ENCODE measurements at regions not wholly inside any gene's neighbourhood (a gene's known extent, or its start where the extent isn't known, plus 50 kb on each side); places are given as distances from the start of the nearest gene placed in this dataset.

GRCh38 chr5:164746723-164747122 is 1241.3 kb downstream of the MAT2B start:
- no peak overlapping the region for H2BK12ac ChIP-seq (ENCODE audit: low read length in 2 of 2)
- H3K79me1 ChIP-seq (replicated peaks; ENCODE audit: low read length, poor library complexity, severe bottlenecking) = no peaks in the 10 kb centered on the region
- H3K27me3 ChIP-seq (ENCODE audit: control insufficient read depth in 1 of 2, insufficient read depth in 1 of 2, low read length in 2 of 2) = no peaks in the 10 kb centered on the region

GRCh38 chr5:164747371-164747770 is 1242.0 kb downstream of the MAT2B start:
- Histone ChIP-seq H4K8ac (ENCODE audit: low read length) (no peak overlapping the region), H2BK15ac (ENCODE audit: low read depth, poor library complexity, severe bottlenecking) (no peak overlapping the region), H3K9ac (ENCODE audit: low read length) (no peak overlapping the region), H3K4ac (ENCODE audit: low read depth in 1 of 2, low read length in 2 of 2) (no peak overlapping the region), H3K4me2 (ENCODE audit: low read length, poor library complexity, severe bottlenecking) (no peak overlapping the region), H3K9me3 (ENCODE audit: control insufficient read depth, low read length) (no peaks in the 10 kb centered on the region), H2BK5ac (ENCODE audit: low read depth, low read length, poor library complexity, severe bottlenecking) (no peak overlapping the region), H2BK120ac (ENCODE audit: low read depth, low read length) (no peak overlapping the region), H3K4me3 (ENCODE audit: insufficient read depth in 1 of 2, low read depth in 1 of 2, low read length in 2 of 2) (no peak overlapping the region), H3K18ac (ENCODE audit: low read depth in 1 of 2, low read length in 2 of 2) (no peak overlapping the region), H3K27ac (ENCODE audit: low read length, poor library complexity, severe bottlenecking) (no peak overlapping the region), H3K79me1 (replicated peaks; ENCODE audit: low read length, poor library complexity, severe bottlenecking) (no peaks in the 10 kb centered on the region), H3K27me3 (ENCODE audit: control insufficient read depth in 1 of 2, insufficient read depth in 1 of 2, low read length in 2 of 2) (no peaks in the 10 kb centered on the region), H3K23ac (ENCODE audit: low read length in 2 of 2) (no peak overlapping the region), H2AFZ (ENCODE audit: low read depth, low read length) (no peak overlapping the region), H2AK5ac (ENCODE audit: low read length, severe bottlenecking) (no peak overlapping the region), H3K4me1 (ENCODE audit: control insufficient read depth, insufficient read depth, low read depth, low read length) (no peaks in the 10 kb centered on the region), H4K91ac (ENCODE audit: low read length) (no peak overlapping the region), H2BK12ac (ENCODE audit: low read length in 2 of 2) (no peak overlapping the region), H3K36me3 (ENCODE audit: control insufficient read depth in 1 of 2, insufficient read depth in 2 of 2, low read depth in 1 of 2, low read length in 2 of 2) (no peaks in the 10 kb centered on the region), H3K14ac (ENCODE audit: low read length in 2 of 2) (no peak overlapping the region)
- 52% methylated on average over 1 of the region's 1 CpG for WGBS
- no peak for DNase-seq

More at GRCh38 chr5:164746723-164747122, 1241.3 kb downstream of the MAT2B start:
- Histone ChIP-seq H2AFZ (ENCODE audit: low read depth, low read length) (no peak overlapping the region), H3K18ac (ENCODE audit: low read depth in 1 of 2, low read length in 2 of 2) (no peak overlapping the region), H3K4me1 (ENCODE audit: control insufficient read depth, insufficient read depth, low read depth, low read length) (no peaks in the 10 kb centered on the region), H3K36me3 (ENCODE audit: control insufficient read depth in 1 of 2, insufficient read depth in 2 of 2, low read depth in 1 of 2, low read length in 2 of 2) (no peaks in the 10 kb centered on the region), H3K4me3 (ENCODE audit: insufficient read depth in 1 of 2, low read depth in 1 of 2, low read length in 2 of 2) (no peak overlapping the region), H3K23ac (ENCODE audit: low read length in 2 of 2) (no peak overlapping the region), H2AK5ac (ENCODE audit: low read length, severe bottlenecking) (no peak overlapping the region), H3K27ac (ENCODE audit: low read length, poor library complexity, severe bottlenecking) (no peak overlapping the region), H3K4ac (ENCODE audit: low read depth in 1 of 2, low read length in 2 of 2) (no peak overlapping the region), H4K8ac (ENCODE audit: low read length) (no peak overlapping the region), H2BK120ac (ENCODE audit: low read depth, low read length) (no peak overlapping the region), H2BK5ac (ENCODE audit: low read depth, low read length, poor library complexity, severe bottlenecking) (no peak overlapping the region), H3K9ac (ENCODE audit: low read length) (no peak overlapping the region), H4K91ac (ENCODE audit: low read length) (no peak overlapping the region), H2BK15ac (ENCODE audit: low read depth, poor library complexity, severe bottlenecking) (no peak overlapping the region), H3K14ac (ENCODE audit: low read length in 2 of 2) (no peak overlapping the region), H3K9me3 (ENCODE audit: control insufficient read depth, low read length) (no peaks in the 10 kb centered on the region), H3K4me2 (ENCODE audit: low read length, poor library complexity, severe bottlenecking) (no peak overlapping the region)
- no peak for DNase-seq

- no peak overlapping the region for H3K14ac ChIP-seq (ENCODE audit: low read length in 2 of 2)
- H3K36me3 ChIP-seq (ENCODE audit: control insufficient read depth in 1 of 2, insufficient read depth in 2 of 2, low read depth in 1 of 2, low read length in 2 of 2) = no peaks in the 10 kb centered on the region
- H3K4ac ChIP-seq (ENCODE audit: low read depth in 1 of 2, low read length in 2 of 2) = no peak overlapping the region
- H2AK5ac ChIP-seq (ENCODE audit: low read length, severe bottlenecking) = no peak overlapping the region
- H3K9ac ChIP-seq (ENCODE audit: low read length) = no peak overlapping the region
- H3K27ac ChIP-seq (ENCODE audit: low read length, poor library complexity, severe bottlenecking) = no peak overlapping the region
- no peak overlapping the region for H2BK12ac ChIP-seq (ENCODE audit: low read length in 2 of 2)
- H3K23ac ChIP-seq (ENCODE audit: low read length in 2 of 2) = no peak overlapping the region
- H3K9me3 ChIP-seq (ENCODE audit: control insufficient read depth, low read length) = no peaks in the 10 kb centered on the region
- no peaks in the 10 kb centered on the region for H3K79me1 ChIP-seq (replicated peaks; ENCODE audit: low read length, poor library complexity, severe bottlenecking)
- no peak overlapping the region for H3K4me3 ChIP-seq (ENCODE audit: insufficient read depth in 1 of 2, low read depth in 1 of 2, low read length in 2 of 2)
- no peak for DNase-seq
- H4K8ac ChIP-seq (ENCODE audit: low read length) = no peak overlapping the region
- no peak overlapping the region for H3K4me2 ChIP-seq (ENCODE audit: low read length, poor library complexity, severe bottlenecking)
- H3K18ac ChIP-seq (ENCODE audit: low read depth in 1 of 2, low read length in 2 of 2) = no peak overlapping the region
- no peak overlapping the region for H2AFZ ChIP-seq (ENCODE audit: low read depth, low read length)
- no peak overlapping the region for H2BK5ac ChIP-seq (ENCODE audit: low read depth, low read length, poor library complexity, severe bottlenecking)
- H4K91ac ChIP-seq (ENCODE audit: low read length) = no peak overlapping the region
- no peaks in the 10 kb centered on the region for H3K27me3 ChIP-seq (ENCODE audit: control insufficient read depth in 1 of 2, insufficient read depth in 1 of 2, low read length in 2 of 2)
- no peak overlapping the region for H2BK15ac ChIP-seq (ENCODE audit: low read depth, poor library complexity, severe bottlenecking)
- no peaks in the 10 kb centered on the region for H3K4me1 ChIP-seq (ENCODE audit: control insufficient read depth, insufficient read depth, low read depth, low read length)
- no peak overlapping the region for H2BK120ac ChIP-seq (ENCODE audit: low read depth, low read length)
Observed at GRCh38 chr5:164748861-164749260, 1243.4 kb downstream of the MAT2B start.

GRCh38 chr5:164753434-164753833 is 1248.0 kb downstream of the MAT2B start:
- H3K23ac ChIP-seq (ENCODE audit: low read length in 2 of 2) = no peak overlapping the region
- H2BK15ac ChIP-seq (ENCODE audit: low read depth, poor library complexity, severe bottlenecking) = no peak overlapping the region
- no peak overlapping the region for H4K91ac ChIP-seq (ENCODE audit: low read length)
- no peak for DNase-seq
- no peak overlapping the region for H2AFZ ChIP-seq (ENCODE audit: low read depth, low read length)
- no peaks in the 10 kb centered on the region for H3K79me1 ChIP-seq (replicated peaks; ENCODE audit: low read length, poor library complexity, severe bottlenecking)
- H3K27me3 ChIP-seq (ENCODE audit: control insufficient read depth in 1 of 2, insufficient read depth in 1 of 2, low read length in 2 of 2) = no peaks in the 10 kb centered on the region
- H2BK12ac ChIP-seq (ENCODE audit: low read length in 2 of 2) = no peak overlapping the region
- H4K8ac ChIP-seq (ENCODE audit: low read length) = no peak overlapping the region
- no peak overlapping the region for H3K27ac ChIP-seq (ENCODE audit: low read length, poor library complexity, severe bottlenecking)
- no peak overlapping the region for H3K4me3 ChIP-seq (ENCODE audit: insufficient read depth in 1 of 2, low read depth in 1 of 2, low read length in 2 of 2)
- no peak overlapping the region for H2AK5ac ChIP-seq (ENCODE audit: low read length, severe bottlenecking)
- H3K9me3 ChIP-seq (ENCODE audit: control insufficient read depth, low read length) = no peaks in the 10 kb centered on the region
- H3K4ac ChIP-seq (ENCODE audit: low read depth in 1 of 2, low read length in 2 of 2) = no peak overlapping the region
- no peak overlapping the region for H2BK120ac ChIP-seq (ENCODE audit: low read depth, low read length)
- WGBS = 73% methylated on average over 1 of the region's 1 CpG
- no peaks in the 10 kb centered on the region for H3K4me1 ChIP-seq (ENCODE audit: control insufficient read depth, insufficient read depth, low read depth, low read length)
- H3K18ac ChIP-seq (ENCODE audit: low read depth in 1 of 2, low read length in 2 of 2) = no peak overlapping the region
- H2BK5ac ChIP-seq (ENCODE audit: low read depth, low read length, poor library complexity, severe bottlenecking) = no peak overlapping the region
- no peak overlapping the region for H3K9ac ChIP-seq (ENCODE audit: low read length)
- no peak overlapping the region for H3K4me2 ChIP-seq (ENCODE audit: low read length, poor library complexity, severe bottlenecking)
- no peak overlapping the region for H3K14ac ChIP-seq (ENCODE audit: low read length in 2 of 2)
- H3K36me3 ChIP-seq (ENCODE audit: control insufficient read depth in 1 of 2, insufficient read depth in 2 of 2, low read depth in 1 of 2, low read length in 2 of 2) = no peaks in the 10 kb centered on the region
